Choroid plexus epithelial cell (primary cell): ENCODE measurements at regions not wholly inside any gene's neighbourhood (a gene's known extent, or its start where the extent isn't known, plus 50 kb on each side); places are given as distances from the start of the nearest gene placed in this dataset.

Experiments
- DNase-seq: peaks from one replicate; pipeline ENCODE4 v3.0.0-alpha.2; 2010; ENCODE audit warnings: low read depth
- H3K4me3 ChIP-seq: 2 replicates; pipeline ENCODE4 v1.5.1; 2011; ENCODE audit warnings: low read depth, mild to moderate bottlenecking, control low read depth, low read length, moderate library complexity
- CTCF ChIP-seq: conservative IDR thresholded peaks from 2 replicates; pipeline ENCODE4 v1.5.1; 2011; ENCODE audit warnings: low read depth, mild to moderate bottlenecking, control low read depth, inconsistent platforms, low read length, moderate library complexity

DNA sequence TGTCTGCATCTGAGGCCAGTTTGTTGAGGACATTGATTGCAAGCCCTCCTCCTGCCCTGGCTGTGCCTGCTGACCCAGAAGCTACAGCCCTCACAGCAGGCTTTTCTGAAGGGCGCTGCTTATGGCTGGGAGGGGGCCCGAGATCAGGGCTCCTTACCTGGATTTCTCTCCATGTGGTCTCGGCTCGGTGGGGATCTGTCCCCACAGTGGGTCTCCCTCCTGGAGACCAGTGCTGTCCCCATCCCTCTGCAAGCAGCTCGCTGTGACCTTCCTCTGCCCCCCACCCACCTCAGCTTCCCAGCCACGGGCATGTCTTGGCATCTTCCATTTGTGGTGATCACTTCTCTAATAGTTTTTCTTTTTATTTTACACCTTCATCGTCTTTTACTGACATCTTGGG lies 357.9 kb downstream of the IRX2 start:
- no peak for TF ChIP-seq CTCF
- H3K4me3 ChIP-seq = no peak overlapping the region
- no peak for DNase-seq

- no peak overlapping the region for H3K4me3 ChIP-seq
- DNase-seq = no peak
- TF ChIP-seq CTCF = no peak
Observed at GRCh38 chr5:2391566-2391965, 359.9 kb downstream of the IRX2 start.

DNA sequence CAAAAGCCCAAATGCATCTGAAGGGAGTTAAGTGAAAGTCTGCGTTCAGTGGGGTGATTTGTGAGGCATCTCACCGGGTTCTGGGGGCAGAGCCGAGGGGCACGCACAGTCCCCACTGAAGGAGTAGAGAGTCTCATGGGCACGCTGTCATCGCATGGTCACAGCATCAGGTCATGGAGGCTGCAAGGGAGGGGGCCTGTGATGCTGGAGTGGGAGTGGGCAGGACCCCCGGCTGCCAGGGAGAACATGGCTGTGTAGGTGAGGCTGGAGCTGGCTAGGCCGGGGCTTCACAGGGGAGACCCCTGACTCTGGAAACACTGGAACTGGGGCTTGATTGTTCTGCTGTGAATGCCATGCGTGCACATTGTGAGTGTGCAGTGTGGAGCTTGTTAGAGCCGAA lies 360.5 kb downstream of the IRX2 start:
- H3K4me3 ChIP-seq = no peak overlapping the region
- no peak for DNase-seq
- TF ChIP-seq CTCF = no peak

DNA sequence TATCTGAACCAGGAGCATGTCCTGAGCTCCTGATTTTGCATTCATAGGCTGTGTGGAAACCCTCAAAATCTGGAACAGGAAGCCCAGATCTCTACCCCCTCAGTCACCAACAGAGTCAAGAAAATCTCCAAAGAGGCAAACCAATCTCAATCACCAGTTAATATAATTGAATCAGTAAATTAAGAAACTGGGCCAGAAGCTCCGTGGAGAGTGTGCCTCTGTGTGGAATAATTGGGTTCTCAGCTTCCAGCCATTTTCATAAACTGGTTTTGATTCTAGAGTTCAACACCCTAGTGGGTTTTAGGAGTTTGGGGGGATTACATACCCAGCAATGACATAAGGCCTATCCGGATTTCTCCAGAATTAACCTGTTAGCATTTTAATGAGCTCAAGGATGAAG lies 362.9 kb downstream of the IRX2 start:
- no peak for DNase-seq
- no peak overlapping the region for H3K4me3 ChIP-seq
- no peak for TF ChIP-seq CTCF

- no peak overlapping the region for H3K4me3 ChIP-seq
- no peak for DNase-seq
- no peak for TF ChIP-seq CTCF
Observed at GRCh38 chr5:2387634-2388325, 363.7 kb downstream of the IRX2 start.

DNA sequence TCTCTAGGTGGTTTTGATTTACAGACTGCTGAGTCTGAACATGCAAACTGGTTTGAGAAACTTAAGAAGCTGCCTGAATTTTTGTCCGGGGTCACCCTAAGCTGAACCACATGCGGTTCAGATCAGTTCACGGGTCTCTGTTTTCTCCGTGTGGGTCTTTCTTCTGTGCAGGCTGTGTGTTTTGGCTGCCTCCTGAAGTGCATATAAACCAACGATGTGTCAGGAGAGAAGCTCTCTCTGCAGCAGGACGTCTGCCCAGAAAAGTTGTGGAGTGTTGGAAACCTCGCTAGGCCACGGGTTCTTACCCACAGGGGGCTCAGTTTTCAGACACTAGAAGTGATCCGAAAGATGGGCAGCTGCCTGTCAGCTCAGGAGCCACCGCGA lies 364.2 kb downstream of the IRX2 start:
- no peak for TF ChIP-seq CTCF
- DNase-seq = no peak
- H3K4me3 ChIP-seq = no peak overlapping the region

DNA sequence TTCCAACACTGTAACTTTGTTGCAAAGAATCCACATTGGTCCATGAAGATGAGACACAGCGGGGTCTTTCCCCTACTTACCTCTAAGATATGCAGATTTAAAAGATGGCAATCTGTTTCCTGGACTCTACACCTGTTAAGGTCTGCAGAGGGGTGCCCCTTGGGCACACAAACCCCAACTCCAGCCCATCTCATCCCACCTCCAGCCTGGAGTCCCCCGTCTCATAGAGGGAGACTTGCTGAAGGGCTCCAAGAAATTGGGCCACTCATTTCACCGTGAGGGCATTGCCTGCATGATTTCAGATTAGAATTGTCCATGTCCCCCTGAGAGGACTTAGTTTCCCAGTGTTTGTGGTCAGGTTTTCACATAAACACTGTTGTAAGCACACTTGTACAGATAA lies 365.7 kb downstream of the IRX2 start:
- no peak for TF ChIP-seq CTCF
- no peak overlapping the region for H3K4me3 ChIP-seq
- no peak for DNase-seq
